ENCODE measurements at regions not wholly inside any gene's neighbourhood (a gene's known extent, or its start where the extent isn't known, plus 50 kb on each side); places are given as distances from the start of the nearest gene placed in this dataset.

GRCh38 chr21:27802816-27803475, 836.1 kb upstream of the ADAMTS5 start:
- no peak for TF ChIP-seq EZH2 (IDR thresholded peaks at IDR 0.05; ENCODE audit: insufficient read depth, poor library complexity, severe bottlenecking)
- no peak for TF ChIP-seq EZH2phosphoT487 (IDR thresholded peaks at IDR 0.05; ENCODE audit: insufficient read depth, low read depth)

Measured in GM23248 (cell line).